DMS 273 (cell line): ENCODE measurements at regions not wholly inside any gene's neighbourhood (a gene's known extent, or its start where the extent isn't known, plus 50 kb on each side); places are given as distances from the start of the nearest gene placed in this dataset.

ENCODE experiments used
- DNase-seq: peaks from one replicate; lab custom pipeline; 2025; ENCODE audit not compliant: unreplicated experiment; lab: John Stamatoyannopoulos, UW

- DNase-seq, result no peak
Observed at GRCh38 chr14:38850664-38851063, 252.4 kb downstream of the SEC23A start.

DNA sequence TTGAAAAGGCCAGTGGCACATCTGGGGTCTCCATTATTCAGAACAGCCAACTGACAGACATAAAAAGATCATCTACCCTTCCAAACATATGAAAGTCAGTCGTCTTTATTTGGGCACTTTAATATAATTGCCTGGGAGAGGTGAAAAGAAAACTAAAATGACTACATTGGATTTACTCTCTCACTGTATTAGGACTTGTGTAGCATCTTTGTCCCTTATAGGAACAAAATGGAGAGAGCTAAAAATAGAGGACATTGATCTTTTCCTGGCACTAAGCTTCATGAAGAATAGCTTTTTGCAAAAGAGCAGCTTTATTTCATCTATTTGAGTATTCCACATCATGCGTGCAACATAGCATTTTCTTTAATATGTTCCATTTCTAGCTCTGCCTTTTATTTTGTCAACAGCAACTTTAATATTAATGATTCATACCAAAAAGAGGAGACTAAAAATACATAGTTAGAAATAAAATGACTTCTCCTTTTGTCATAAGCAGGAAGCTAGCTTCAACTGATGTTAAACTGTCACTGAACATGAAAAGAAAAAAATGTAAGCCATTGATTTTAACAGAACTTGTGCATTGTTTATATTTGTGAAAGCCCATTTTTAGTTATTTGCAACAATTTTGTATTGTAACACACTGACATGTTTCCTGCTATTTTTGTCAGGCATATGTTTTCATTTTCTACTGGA lies 254.6 kb downstream of the SEC23A start:
- no peak for DNase-seq

GRCh38 chr14:38847161-38847560 lies 255.9 kb downstream of the SEC23A start:
- no peak for DNase-seq

GRCh38 chr14:38839694-38840365 lies 263.2 kb downstream of the SEC23A start:
- DNase-seq, result no peak

DNA sequence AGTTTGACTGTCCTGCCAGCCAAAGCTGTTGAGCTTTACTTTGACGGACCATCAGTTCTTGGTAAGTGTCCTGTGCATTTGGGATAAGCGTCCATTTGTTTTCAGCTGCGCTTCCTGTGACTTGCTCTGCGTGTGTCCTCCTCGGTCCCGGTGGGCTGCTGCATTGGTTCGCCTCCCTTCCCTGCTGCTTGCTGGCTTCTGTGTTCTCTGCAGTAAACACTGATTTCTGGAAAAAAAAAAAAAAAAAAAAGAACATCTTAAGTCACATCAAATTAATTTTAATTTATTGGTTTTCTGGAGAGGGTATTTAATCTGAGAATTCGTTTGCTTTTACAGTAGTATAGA lies 264.1 kb downstream of the SEC23A start:
- no peak for DNase-seq

DNA sequence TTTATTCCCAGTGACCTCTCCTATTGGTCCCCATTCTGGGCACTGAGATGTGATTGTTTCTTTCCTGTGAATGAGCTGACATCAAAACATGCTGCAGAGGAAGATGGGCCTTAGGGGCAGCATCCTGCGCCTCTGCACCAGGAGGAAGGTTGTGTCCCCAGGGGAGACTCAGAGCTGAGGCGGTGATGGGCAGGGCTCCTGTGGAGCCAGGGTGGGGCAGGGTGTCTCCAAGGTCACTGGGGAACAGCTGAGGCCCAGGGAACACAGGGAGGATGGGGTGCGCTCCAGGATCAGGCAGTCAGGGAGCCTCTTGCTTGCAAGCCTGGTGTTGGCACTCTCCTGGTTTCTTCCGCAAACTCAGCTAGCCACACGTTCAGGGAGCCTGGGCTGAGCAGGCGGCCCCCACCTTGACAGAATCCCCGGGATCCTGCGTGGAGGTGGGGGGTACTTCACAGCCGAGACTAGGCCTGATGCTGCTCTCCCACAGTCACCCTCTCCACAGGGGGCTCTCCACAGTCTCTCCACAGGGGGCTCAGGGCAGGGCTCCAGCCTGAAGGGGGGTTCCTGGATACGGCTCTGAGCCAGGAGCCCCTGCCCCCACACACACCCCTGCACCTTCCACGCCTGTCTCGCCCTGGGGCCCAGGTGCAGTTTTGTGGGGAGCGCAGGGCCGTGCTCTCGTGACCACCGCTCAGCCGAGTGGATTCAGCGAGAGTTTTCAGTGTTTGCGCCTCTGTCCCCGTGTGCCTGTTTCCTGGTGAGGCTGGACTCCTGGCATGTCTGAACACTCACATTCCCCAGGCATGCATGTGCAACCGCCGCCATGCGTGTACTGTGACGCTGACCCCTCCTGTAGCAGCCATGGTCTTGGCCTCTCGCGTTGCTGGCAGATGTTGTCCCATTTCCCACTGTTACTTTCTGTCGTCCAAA lies 264.7 kb downstream of the SEC23A start:
- DNase-seq, result no peak

DNA sequence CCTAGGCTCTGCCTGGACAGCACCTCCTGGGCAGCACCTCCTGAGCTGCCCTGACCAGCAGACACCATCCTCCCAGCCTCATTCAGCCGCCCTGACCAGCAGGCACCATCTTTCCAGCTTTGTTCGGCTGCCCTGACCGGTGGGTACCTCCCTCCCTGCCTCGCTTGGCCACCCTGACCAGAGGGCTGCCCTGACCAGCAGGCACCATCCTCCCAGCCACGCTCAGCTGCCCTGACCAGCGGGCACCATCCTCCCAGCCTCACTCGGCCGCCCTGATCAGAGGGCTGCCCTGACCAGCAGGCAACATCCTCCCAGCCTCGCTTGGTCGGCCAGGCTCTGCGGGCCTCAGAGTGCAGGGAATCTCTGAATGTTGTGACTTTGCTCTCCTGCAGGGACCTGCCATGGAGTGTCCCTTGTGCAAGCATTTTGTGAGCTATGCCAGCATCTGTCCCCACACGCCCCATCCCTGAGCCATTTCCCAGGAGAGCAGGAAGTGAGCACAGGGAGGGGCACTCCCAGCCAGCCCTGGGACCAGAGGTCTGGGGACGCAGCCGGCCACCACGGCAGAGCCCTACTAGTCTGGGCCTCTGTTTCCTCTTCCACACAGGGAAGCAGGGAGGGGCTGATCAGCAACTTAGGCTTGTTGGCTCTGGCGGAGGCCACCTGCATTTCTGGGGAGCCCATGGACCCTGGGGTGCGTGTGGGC lies 265.5 kb downstream of the SEC23A start:
- DNase-seq, result no peak

- no peak for DNase-seq
Observed at GRCh38 chr14:38836539-38836938, 266.5 kb downstream of the SEC23A start.

DNA sequence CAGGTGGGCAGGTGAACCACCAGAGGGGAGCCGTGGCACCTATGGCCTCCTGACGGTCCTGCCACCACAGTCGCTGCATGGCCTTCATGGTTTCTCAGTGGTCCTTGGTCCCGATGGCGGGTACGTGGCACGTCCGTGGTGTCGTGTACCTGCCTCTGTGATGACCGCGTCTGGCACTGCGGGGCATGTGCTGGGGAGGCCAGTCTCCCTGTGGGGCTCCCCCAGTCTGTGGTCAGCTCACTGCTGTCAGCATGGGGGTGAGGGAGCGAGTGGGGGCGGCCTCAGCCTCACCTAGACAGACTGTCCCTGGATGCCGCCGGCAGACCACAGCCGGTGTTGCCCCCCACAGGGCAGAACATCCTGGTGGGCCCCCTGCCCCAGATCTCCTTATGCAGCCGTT lies 267.2 kb downstream of the SEC23A start:
- DNase-seq, result no peak

DNA sequence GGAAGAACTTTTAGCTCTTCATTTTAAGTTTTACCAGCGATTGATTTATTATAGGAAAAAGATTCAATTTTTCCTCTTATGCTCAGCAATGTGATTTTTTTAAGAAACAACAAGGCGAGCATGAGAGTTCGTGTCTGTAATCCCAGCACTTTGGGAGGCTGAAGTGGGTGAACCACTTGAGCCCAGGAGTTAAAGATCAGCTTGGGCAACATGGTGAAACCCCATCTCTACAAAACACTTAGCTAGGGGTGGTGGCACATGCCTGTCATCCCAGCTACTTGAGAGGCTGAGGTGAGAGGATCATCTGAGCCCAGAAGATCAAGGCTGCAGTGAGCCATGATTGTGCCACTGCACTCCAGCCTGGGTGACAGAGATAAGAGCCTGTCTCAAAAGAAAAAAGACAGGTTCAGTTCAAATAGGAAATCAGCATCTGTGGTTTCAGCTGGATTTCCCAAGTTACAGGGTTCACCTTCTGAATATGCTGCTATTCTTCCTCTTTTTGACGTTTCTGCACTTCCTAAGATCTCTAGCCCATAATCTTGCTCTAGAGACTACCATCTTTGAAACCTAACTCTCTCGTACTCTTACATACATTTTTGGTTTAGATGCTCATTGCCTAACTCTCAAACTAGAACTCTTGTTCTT lies 274.7 kb downstream of the SEC23A start:
- no peak for DNase-seq

- DNase-seq, result no peak
Observed at GRCh38 chr14:38824706-38825105, 278.3 kb downstream of the SEC23A start.

DNA sequence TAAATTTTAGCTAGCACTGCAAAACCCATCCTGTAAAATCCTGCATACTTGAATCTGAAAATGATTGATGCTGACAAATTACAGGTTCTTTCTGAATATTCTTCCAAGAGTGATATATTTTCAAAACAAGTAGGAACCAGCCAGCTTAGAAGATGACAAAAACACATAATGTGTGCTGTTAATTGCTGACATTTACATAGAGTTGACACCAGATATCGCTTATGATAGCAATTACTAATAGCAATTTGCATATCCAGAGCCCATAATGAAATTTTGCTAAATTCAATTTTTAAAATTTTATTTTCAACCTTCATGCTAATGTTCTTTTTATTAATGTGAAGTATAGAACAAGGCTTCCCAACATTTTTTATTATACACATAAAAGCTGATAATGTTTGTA lies 284.5 kb downstream of the SEC23A start:
- no peak for DNase-seq

- peak; percentile 5 for DNase-seq
Observed at GRCh38 chr14:38808734-38809455, 294.1 kb downstream of the SEC23A start.

- DNase-seq, result no peak
Observed at GRCh38 chr14:38799671-38800070, 303.4 kb downstream of the SEC23A start.

DNA sequence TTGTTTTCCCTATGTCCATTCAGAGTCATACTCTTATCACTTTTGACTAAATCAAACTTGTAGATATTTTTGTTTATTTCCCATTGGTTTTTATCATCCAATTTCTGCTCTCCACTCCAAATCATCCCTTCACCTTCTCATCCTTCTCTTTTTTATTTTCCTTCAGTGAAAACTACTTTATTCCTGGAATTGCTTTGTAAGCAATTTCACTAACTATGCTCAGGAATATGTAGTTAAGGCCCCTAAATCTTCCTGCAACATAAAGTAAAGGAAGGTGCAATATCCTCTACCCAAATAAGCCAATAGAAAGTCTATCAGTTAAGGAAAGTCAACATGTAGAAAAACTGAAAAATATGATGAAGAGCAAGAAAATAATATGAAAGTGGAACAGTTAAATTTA lies 308.4 kb downstream of the SEC23A start:
- no peak for DNase-seq

DNA sequence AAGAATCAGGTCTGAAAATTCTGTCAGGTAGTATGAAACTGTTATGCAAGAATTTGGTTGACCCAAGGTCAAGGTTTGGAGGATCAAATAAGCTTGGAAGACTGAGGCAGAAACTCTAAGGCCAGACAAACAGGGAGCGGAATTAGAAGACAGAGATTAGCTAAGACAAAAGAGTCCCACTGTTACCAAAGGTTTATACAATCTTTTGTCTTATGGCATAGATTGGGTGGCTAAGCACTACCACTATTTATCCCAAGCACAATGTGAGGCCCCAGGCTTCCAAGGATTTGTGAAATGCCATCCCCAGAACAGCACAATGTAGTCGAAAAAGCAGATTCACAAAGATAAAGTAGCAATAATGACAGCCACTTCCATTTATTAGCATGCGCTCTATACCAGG lies 311.2 kb downstream of the SEC23A start:
- DNase-seq, result no peak

DNA sequence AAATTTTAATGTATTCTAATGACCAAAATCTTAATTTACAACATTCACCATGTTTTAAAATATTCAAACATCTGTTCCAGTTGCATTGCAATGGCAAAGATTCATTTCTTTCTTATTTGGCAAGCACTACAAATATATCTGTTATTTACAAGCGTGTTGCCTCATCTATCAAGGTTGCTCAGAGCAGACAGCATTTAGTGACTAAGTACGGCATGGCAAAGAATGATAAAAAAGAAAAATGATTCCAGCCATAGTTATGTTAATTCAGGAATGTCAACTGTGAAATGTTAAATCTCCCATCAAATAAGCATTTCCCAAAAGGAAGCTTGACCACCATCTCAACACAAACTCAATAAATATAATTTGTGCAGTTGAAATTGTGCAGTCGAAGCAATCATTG lies 312.1 kb downstream of the SEC23A start:
- DNase-seq, result no peak

DNA sequence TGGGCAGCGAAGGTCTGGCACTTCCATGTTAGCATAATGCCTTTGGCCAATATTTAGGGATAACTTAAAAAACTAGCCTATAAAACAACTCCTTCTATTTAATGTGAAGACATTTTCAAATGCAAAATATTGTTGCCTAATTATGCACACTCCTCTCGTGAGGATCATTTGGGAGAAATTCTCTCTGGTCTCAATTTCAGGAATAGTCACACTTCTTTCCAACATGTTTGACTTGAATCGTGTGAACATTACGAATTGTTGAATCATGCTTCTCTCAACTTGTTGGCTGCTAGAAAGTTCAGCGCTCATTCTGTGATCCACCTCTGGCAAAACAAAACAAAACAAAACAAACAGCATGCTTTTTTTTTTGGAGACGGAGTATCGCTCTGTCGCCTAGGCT lies 313.2 kb downstream of the SEC23A start:
- DNase-seq, result no peak

DNA sequence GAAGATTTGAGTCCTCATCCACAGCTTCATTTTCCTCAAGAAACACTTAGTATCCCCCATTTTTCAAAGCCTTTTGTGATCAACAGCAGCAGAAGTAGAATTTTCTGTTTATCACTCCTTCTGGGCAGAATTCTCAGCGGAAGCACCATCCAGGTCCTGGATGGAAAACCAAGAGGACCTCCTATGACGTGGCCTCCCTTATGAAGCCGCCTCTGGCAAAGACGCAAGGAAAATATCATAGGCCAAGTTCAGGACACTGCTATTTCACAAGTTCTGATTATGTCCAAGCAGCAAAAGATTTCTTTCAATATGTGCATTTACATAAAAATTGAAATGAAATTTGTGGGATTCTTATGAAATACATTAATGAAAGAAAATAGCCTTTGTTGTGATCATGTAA lies 315.0 kb downstream of the SEC23A start:
- DNase-seq, result no peak

GRCh38 chr14:38786921-38787320 lies 316.1 kb downstream of the SEC23A start:
- DNase-seq, result no peak
